ENCODE measurements at regions not wholly inside any gene's neighbourhood (a gene's known extent, or its start where the extent isn't known, plus 50 kb on each side); places are given as distances from the start of the nearest gene placed in this dataset.

DNA sequence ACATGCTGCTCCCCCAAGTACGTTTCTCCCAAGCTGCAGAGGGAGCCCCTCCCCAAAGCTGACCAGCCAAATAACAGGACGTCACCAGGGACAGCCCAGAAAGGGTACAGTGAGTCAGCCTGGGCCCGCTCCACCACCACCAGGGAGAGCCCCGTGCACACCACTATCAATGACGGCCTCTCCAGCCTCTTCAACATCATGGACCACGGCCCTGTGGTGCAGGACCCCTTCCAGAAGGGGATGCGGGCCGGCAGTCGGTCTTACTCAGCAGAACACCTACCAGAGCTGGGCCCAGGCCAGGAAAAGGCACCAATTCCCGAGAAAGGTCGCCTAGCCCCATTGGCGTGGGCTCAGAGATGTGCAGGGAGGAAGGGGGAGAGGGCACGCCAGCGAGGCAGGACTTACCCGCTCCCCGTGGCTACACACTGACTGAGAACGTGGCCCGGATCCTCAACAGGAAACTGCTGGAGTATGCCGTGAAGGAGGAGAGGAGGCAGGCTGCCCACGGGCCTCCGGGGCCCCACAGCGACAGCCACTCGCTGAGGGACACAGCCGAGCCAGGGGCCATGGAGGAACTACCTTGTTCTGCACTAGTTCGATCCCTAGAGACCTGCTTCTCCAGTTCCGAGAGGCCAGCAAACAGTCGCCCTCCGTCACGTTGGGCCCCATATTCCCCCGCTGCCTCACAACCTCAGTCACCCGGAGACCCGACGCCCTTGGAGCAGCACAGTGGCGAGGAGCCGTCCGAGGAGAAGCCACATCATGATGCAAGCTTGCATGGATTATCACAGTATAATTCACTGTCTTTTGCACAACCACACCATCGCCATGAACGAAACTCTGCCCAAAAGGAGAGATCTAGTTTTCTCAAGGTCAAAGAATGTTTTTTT, 815.9 kb upstream of the KLHL1 start:
- no peaks in the 10 kb centered on the region for H3K4me1 ChIP-seq
- DNase-seq, result no peak
- H3K4me3 ChIP-seq, result no peak overlapping the region
- H3K9me3 ChIP-seq, result no peaks in the 10 kb centered on the region
- H3K36me3 ChIP-seq, result no peaks in the 10 kb centered on the region
- intact Hi-C loops (cut with DNase I), result no loop called here
- no peak overlapping the region for H3K27ac ChIP-seq
- H3K9ac ChIP-seq (ENCODE audit: low read depth in 2 of 2, low read length in 2 of 2), result no peak overlapping the region
- H3K27me3 ChIP-seq, result no peaks in the 10 kb centered on the region
- TF ChIP-seq, protein P1, sequence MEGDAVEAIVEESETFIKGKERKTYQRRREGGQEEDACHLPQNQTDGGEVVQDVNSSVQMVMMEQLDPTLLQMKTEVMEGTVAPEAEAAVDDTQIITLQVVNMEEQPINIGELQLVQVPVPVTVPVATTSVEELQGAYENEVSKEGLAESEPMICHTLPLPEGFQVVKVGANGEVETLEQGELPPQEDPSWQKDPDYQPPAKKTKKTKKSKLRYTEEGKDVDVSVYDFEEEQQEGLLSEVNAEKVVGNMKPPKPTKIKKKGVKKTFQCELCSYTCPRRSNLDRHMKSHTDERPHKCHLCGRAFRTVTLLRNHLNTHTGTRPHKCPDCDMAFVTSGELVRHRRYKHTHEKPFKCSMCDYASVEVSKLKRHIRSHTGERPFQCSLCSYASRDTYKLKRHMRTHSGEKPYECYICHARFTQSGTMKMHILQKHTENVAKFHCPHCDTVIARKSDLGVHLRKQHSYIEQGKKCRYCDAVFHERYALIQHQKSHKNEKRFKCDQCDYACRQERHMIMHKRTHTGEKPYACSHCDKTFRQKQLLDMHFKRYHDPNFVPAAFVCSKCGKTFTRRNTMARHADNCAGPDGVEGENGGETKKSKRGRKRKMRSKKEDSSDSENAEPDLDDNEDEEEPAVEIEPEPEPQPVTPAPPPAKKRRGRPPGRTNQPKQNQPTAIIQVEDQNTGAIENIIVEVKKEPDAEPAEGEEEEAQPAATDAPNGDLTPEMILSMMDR (IDR thresholded peaks at IDR 0.05), result no peak

DNA sequence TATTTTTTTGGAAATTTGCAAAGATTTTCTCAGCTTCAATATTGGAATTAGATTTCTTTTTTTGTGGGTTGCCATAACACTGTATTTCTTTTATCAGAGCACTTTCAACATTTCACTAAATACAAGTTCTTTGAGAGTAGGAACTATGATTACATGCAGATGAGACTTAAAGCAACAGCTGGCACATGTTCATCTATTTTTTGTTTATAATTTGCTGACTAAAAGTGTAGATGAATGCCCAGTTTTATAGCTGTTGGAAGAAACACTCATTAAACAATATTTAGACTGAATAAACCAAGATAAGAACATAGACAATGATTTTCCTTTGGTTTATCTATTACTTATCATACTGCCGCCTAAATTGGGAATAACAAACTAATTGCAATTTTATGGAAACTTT, 803.0 kb upstream of the KLHL1 start:
- Histone ChIP-seq H3K36me3 (no peaks in the 10 kb centered on the region), H3K9ac (ENCODE audit: low read depth in 2 of 2, low read length in 2 of 2) (no peak overlapping the region), H3K4me1 (no peaks in the 10 kb centered on the region), H3K9me3 (no peaks in the 10 kb centered on the region), H3K27ac (no peak overlapping the region), H3K4me3 (no peak overlapping the region), H3K27me3 (no peaks in the 10 kb centered on the region)
- TF ChIP-seq, protein P1 (IDR thresholded peaks at IDR 0.05), result no peak
- intact Hi-C loops (cut with DNase I), result no loop called here
- DNase-seq, result no peak

DNA sequence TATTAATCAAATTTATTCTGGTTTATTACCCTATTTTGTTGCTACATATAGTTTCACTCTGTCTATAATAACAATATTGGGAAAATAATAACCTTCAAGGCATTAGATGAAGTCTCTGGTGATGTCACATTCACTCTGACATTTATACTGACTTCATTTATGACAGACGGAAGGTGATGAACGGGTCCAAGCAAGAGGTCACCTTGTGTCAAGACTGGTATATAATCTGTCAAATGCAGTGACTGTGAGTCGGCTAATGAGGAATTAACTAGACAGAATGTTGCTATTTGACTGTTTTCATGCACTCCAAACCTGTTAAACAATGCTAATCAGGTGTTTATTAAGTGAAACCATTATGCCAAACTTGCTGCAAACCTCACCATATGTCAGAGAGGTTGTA, 800.5 kb upstream of the KLHL1 start:
- no peak overlapping the region for H3K9ac ChIP-seq (ENCODE audit: low read depth in 2 of 2, low read length in 2 of 2)
- no peak overlapping the region for H3K4me3 ChIP-seq
- H3K4me1 ChIP-seq, result no peaks in the 10 kb centered on the region
- intact Hi-C loops (cut with DNase I), result no loop called here
- no peak for DNase-seq
- TF ChIP-seq, protein P1 (IDR thresholded peaks at IDR 0.05), result no peak
- no peaks in the 10 kb centered on the region for H3K27me3 ChIP-seq
- no peak overlapping the region for H3K27ac ChIP-seq
- no peaks in the 10 kb centered on the region for H3K36me3 ChIP-seq
- no peaks in the 10 kb centered on the region for H3K9me3 ChIP-seq

DNA sequence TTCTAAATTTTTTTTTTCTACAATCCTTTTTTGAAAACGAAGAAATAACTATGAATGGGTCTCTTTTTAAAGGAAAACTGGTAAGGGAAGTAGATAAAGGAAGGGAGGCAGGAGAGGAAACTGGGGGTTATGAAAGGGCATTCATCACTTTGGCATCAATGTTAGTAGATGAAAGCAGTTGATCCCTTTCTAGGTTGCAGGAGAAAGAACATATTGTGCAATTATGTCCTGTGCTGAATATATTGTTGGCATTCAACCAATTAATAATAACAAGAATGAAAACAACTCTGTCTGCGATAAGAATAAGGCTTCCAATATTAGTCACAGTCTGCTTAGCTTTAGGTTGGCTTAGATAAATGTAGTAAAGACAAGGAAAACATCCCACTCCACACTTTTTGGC, 796.8 kb upstream of the KLHL1 start:
- intact Hi-C loops (cut with DNase I), result no loop called here
- no peaks in the 10 kb centered on the region for H3K9me3 ChIP-seq
- H3K4me3 ChIP-seq, result no peak overlapping the region
- H3K27ac ChIP-seq, result no peak overlapping the region
- no peaks in the 10 kb centered on the region for H3K4me1 ChIP-seq
- H3K9ac ChIP-seq (ENCODE audit: low read depth in 2 of 2, low read length in 2 of 2), result no peak overlapping the region
- DNase-seq, result no peak
- H3K36me3 ChIP-seq, result no peaks in the 10 kb centered on the region
- TF ChIP-seq, protein P1 (IDR thresholded peaks at IDR 0.05), result no peak
- H3K27me3 ChIP-seq, result no peaks in the 10 kb centered on the region

DNA sequence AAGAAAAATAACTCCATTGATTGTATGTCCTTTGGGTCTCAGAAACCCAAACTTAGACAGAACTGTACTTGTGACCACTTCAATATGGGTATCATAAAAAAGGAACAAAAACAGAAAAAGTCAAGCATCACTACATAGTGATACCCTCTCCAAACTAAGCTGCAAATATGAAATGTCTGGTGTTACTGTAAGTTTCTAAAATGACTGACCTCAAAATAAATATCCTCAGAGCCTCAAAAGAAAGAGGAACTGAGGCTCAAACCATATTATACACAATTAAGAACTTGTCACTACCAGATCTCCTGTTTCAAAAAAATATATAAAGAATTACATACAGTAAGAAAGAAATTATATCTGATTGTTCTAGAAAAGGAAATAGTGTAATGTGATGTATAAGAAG, 787.9 kb upstream of the KLHL1 start:
- Histone ChIP-seq H3K27me3 (no peaks in the 10 kb centered on the region), H3K27ac (no peak overlapping the region), H3K9me3 (no peaks in the 10 kb centered on the region), H3K4me3 (no peak overlapping the region), H3K4me1 (no peaks in the 10 kb centered on the region), H3K9ac (ENCODE audit: low read depth in 2 of 2, low read length in 2 of 2) (no peak overlapping the region), H3K36me3 (no peaks in the 10 kb centered on the region)
- intact Hi-C loops (cut with DNase I), result no loop called here
- DNase-seq, result no peak
- TF ChIP-seq, protein P1 (IDR thresholded peaks at IDR 0.05), result no peak

All from colonic mucosa (tissue), 4 donors.